ENCODE measurements at regions not wholly inside any gene's neighbourhood (a gene's known extent, or its start where the extent isn't known, plus 50 kb on each side); places are given as distances from the start of the nearest gene placed in this dataset.

- Histone ChIP-seq H3K27ac (ENCODE audit: insufficient read depth, low read depth, low read length) (no peak overlapping the region), H3K4me1 (ENCODE audit: control insufficient read depth, extremely low read depth, insufficient read depth, low read length) (no peaks in the 10 kb centered on the region), H3K9me1 (replicated peaks; ENCODE audit: control insufficient read depth, extremely low read depth, insufficient read depth, low read length) (no peaks in the 10 kb centered on the region), H3K9ac (replicated peaks; ENCODE audit: extremely low read depth, insufficient read depth, low read length) (no peak overlapping the region), H3K36me3 (ENCODE audit: control insufficient read depth in 2 of 2, extremely low read depth in 1 of 2, insufficient read depth in 2 of 2, low read length in 2 of 2) (no peaks in the 10 kb centered on the region), H3K9me3 (replicated peaks; ENCODE audit: control insufficient read depth, insufficient read depth, low read length) (no peaks in the 10 kb centered on the region), H3K4me3 (replicated peaks in 1 of 3; ENCODE audit: insufficient read depth in 1 of 3, low read depth in 1 of 3, low read length in 3 of 3) (no peak overlapping the region), H4K20me1 (replicated peaks; ENCODE audit: control insufficient read depth, extremely low read depth, insufficient read depth, low read length) (no peaks in the 10 kb centered on the region), H3K79me2 (ENCODE audit: control insufficient read depth, insufficient read depth, low read length) (no peaks in the 10 kb centered on the region), H2AFZ (ENCODE audit: low read depth, low read length) (no peak overlapping the region), H3K27me3 (ENCODE audit: control insufficient read depth in 2 of 2, insufficient read depth in 2 of 2, low read length in 2 of 2) (no peaks in the 10 kb centered on the region), H3K4me2 (ENCODE audit: insufficient read depth, low read length) (no peak overlapping the region)
- no TSS peak for BruUV-seq (replicated peaks)
- intact Hi-C loops (cut with micrococcal nuclease) = no loop called here
- no peak for DNase-seq (ENCODE audit: low read depth, low spot score)
- no peak for TF ChIP-seq CTCF (IDR thresholded peaks at IDR 0.05; ENCODE audit: extremely low read depth in 1 of 2, insufficient read depth in 1 of 2, low read depth in 1 of 2, low read length in 2 of 2)
- TF ChIP-seq MAX (IDR thresholded peaks at IDR 0.05; ENCODE audit: insufficient read depth, insufficient read length) = no peak
- TF ChIP-seq JUN (IDR thresholded peaks at IDR 0.05; ENCODE audit: borderline replicate concordance, insufficient read depth, insufficient read length, low read depth) = no peak
- no peak for TF ChIP-seq POLR2A (IDR thresholded peaks at IDR 0.05; ENCODE audit: low read depth, low read length)
- TF ChIP-seq FOS (IDR thresholded peaks at IDR 0.05; ENCODE audit: borderline replicate concordance, insufficient read depth, low read length) = no peak
- dilution Hi-C loops (cut with MboI; ENCODE audit: extremely low pct_ligation_motif_present, low sequenced_read_pairs) = no loop called here
- ChIA-PET CTCF (interaction anchor here (1.3 kb wide), 1 partner anchor 74 kb away, joined by 8 read pairs; no protein-coding TSS in a partner anchor), POLR2A (no interaction called here)
- FAIRE-seq = no peak
Measured at GRCh38 chr2:43098539-43098938, 127.9 kb downstream of the ZFP36L2 start.

Measured in endothelial cell of umbilical vein (primary cell).